SHP77 treated with DMSO at 0.1 percent for 48 hours (cell line): ENCODE measurements at regions not wholly inside any gene's neighbourhood (a gene's known extent, or its start where the extent isn't known, plus 50 kb on each side); places are given as distances from the start of the nearest gene placed in this dataset.
"Not testable (repeated sequence)": the region's sequence is repeated elsewhere in the genome, so short reads cannot be mapped to it uniquely, and the experiment has no call there.

Source experiments
- DNase-seq: peaks from one replicate; lab custom pipeline; 2025; lab: John Stamatoyannopoulos, UW

DNA sequence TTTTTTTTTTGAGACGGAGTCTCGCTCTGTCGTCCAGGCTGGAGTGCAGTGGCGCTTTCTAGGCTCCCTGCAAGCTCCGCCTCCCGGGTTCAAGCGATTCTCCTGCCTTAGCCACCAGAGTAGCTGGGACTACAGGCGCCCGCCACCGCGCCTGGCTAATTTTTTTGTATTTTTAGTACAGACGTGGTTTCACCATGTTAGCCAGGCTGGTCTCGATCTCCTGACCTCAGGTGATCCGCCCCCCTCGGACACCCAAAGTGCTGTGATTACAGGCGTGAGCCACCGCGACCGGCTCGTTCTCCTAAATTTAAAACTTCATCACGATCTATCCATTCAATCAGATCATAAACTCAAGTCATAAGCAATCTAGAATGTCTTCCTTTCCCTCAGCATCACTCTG is 359.5 kb upstream of the BRINP3 start:
- DNase-seq, result not testable (repeated sequence)

- no peak for DNase-seq
Observed at GRCh38 chr1:190837888-190838287, 360.2 kb upstream of the BRINP3 start.

DNA sequence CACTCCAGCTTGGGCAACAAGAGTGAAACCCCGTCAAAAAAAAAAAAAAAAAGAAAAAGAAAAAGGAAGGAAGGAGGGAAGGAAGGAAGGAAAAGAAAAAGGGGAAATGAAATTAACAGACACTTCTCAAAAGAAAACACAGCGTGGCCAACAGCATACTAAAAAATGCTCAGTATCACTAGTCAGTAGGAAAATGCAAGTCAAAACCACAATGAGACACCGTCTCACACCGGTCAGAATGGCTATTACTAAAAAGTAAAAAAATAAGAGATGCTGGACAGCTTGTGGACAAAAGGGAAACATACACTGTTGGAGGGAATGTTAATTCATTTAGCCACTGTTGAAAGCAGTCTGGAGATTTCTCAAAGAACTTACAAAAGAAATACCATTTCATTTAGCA is 369.5 kb upstream of the BRINP3 start:
- DNase-seq, result no peak

DNA sequence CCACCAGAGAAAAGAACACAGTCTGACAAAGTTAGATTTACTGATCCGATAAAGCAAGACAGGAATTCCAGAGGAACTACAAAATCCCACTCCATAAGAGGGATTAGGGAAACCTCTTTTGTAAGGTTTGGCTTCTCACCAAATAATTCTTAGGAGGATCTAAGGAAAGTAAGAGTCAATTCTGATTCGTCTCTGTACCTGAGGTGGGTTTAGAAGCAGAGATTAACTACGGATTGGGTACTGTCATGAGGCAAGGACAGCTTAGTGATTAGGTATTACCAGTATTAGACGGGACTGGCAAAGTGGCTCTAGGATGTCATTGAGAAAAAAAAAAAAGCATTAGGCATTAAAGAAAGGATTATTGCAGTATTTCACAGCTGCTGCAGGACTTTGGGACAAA is 371.7 kb upstream of the BRINP3 start:
- DNase-seq, result no peak

DNA sequence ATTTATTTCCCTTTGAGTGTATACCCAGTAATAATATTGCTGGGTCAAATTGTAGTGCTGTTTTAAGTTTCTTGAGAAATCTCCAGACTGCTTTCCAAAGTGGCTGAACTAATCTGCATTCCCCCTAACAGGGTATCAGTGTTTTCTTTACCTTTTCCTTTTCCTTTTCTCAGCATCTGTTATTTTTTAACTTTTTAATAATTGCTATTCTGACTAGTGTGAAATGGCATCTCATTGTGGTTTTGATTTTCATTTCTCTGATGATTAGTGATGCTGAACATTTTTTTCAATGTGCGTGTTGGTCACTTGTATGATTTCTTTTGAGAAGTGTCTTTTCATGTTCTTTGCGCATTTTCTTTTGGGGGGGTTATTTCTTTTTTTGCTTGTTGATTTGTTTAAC is 374.9 kb upstream of the BRINP3 start:
- no peak for DNase-seq

DNA sequence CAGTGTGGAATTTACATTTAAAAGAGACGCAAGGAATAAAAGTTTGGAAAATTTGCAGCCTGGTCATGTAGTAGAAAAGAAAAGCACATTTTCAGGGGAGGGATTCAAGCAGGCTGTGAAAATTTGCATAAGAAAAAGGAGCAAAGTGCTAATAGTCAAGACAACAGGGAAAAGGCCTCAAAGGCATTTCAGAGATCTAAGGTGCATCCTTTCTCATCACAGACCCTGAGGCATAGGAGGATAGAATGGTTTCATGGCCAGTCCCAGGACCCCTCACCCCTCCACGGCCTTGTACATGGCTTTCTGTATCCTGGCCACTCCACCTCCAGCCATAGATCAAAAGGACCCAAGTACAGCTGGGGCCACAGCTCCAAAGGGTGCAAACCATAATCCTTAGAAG is 380.5 kb upstream of the BRINP3 start:
- no peak for DNase-seq

GRCh38 chr1:190864013-190864641 is 386.5 kb upstream of the BRINP3 start:
- no peak for DNase-seq

- DNase-seq, result no peak
Observed at GRCh38 chr1:190880352-190880751, 402.7 kb upstream of the BRINP3 start.

DNA sequence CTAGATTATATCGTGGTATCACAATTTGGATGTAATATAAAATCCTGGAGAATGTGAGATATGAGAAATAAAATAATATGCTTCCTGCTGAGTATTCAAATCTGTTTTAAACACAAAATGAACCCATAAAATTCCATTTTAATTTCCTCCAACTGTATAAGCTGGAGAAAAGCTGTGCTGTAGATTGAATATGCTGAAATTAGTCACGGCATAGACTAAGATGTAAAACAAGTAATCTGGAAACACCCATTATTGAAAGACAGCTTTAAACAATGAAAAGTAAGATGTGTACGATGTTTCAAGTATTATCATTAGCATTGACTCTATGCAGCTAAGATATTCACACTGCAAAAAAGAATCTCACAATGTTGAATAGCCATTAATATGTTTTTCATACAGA is 403.4 kb upstream of the BRINP3 start:
- DNase-seq, result no peak

DNA sequence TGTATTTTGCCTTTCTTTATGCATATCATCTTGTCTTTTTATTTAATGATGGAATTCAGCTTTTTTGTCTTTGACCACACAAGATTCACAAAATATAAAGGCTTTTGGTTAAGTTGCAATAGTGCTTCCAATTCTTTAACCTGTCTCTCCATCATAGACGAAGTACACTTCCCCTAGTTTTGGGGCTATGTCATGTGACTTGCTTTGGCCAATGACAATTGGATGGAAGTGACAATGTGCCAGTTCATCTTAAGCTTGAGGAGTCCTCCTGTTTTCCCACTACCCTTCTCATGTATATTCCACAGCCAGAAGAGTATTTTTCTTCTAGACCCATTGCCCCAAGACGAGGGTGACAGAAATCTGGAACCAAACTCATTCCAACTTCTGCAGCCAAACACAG is 419.6 kb upstream of the BRINP3 start:
- no peak for DNase-seq

- no peak for DNase-seq
Observed at GRCh38 chr1:190904091-190904695, 426.5 kb upstream of the BRINP3 start.

- DNase-seq, result no peak
Observed at GRCh38 chr1:190906206-190906725, 428.6 kb upstream of the BRINP3 start.

DNA sequence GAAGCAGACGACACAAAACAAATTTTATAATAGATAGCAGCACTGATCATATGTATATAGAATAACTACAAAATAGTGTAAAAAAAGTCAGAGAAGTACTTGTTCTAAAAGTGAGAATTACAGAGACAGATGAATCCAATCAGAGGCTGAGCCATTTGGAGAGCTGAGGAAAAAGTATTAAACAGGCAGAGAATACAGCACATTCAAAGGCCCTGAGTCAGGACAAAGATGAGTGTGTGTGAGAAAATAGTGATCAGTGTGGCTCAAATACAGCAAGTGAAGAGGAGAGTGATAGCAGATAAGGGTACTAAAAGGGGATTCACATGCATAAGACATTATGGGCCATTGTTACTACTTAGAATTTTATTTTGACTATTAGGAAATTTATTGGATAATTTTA is 430.6 kb upstream of the BRINP3 start:
- no peak for DNase-seq

DNA sequence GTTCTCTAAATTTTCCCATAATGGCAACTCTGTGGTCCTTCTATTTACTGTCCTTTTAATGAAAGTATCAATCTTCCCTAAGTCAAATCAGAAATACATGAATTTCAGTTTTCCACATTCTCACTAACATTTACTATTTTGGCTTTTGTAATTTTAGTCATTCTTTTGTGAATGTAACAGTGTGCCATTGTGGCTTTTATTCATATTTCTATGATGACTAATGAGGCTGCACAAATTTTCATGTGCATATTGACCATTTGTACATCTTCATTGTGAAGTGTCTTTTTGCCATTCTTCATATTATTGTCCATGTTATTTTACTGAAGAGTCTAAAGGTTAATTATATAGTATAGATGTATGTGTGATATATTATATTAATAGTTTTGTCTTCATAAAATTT is 431.0 kb upstream of the BRINP3 start:
- DNase-seq, result no peak

DNA sequence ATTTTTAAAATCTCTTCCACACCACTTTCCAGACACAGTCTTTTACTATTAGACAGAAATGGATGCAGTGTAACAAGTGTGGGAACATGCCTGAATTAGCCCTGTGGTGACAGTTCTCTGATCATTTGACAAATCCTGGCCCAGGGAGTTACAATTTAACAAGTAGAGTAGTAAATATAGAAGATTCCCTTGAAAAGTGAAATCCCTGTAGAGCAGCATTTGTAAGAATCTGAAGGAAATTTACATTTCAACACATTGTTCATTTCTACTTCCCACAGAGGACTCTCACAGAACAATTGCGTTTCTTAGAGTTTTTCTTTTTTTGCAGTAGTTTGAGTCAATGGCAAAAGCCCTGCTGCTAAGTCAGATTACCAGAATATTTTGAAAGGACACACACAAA is 458.3 kb upstream of the BRINP3 start:
- DNase-seq, result no peak

GRCh38 chr1:190936337-190936736 is 458.7 kb upstream of the BRINP3 start:
- no peak for DNase-seq

DNA sequence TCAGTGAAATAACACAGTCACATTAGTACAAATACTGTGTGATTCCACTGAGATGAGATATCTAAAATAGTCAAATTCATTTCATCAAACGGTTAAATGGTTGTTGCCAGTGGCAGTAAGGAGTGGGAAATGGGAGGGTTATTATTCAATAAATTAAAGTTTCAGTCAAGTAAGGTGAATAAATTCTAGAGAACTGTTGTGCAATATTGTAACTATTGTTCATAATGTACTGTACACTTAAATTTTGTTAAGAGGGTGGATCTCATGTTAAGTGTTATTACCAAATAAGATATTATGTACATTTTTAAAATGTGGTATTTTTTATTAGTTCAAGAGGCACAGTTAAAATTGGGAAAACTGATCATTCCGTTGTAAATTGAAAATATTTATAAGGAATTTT is 463.3 kb upstream of the BRINP3 start:
- DNase-seq, result no peak

- DNase-seq, result no peak
Observed at GRCh38 chr1:190942475-190942874, 464.8 kb upstream of the BRINP3 start.

DNA sequence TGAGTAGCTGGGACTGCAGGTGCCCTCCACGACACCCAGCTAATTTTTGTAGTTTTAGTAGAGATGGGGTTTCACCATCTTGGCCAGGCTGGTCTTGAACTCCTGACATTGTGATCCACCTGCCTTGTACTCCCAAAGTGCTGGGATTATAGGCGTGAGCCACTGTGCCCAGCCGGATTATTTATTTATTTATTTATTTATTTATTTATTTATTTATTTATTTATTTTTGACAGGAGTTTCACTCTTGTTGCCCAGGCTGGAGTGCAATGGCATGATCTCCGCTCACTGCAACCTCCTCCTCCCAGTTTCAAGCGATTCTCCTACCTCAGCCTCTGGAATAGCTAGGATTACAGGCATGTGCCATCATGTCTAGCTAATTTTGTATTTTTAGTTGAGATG is 466.1 kb upstream of the BRINP3 start:
- not testable (repeated sequence) for DNase-seq

- peak; percentile 46 for DNase-seq
Observed at GRCh38 chr1:190949939-190950338, 472.3 kb upstream of the BRINP3 start.

- DNase-seq, result no peak
Observed at GRCh38 chr1:190957565-190957964, 479.9 kb upstream of the BRINP3 start.

DNA sequence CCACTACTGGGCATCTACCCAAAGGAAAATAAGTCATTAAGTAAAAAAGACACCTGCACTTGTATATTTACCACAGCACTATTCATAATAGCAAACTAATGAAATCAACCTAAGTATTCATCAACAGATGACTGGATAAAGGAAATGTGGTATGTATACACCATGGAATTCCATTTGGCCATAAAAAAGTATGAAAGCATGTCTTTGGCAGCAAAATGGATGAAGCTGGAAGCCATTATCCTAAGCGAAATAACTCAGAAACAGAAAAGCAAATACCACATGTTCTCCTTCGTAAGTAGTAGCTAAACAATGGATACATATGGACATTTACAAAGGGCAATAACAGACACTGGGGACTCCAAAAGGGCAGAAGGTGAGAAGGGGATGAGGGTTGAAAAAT is 485.7 kb upstream of the BRINP3 start:
- DNase-seq, result no peak

DNA sequence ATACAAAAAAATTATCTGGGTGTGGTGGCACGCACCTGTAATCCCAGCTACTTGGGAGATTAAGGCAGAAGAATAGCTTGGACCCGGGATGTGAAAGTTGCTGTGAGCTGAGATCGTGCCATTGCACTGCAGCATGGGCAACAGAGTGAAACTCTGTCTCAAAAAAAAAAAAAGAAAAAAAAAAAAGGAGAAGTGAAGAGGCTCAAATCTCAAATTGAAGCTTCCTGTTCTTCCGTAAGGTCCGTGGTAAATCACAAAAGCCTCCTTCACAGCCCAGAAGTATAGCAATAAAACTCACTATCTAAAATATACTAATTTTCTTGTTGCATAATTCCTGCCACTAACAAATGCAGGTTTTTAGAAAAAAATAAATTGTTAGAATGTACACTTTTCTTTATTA is 498.2 kb upstream of the BRINP3 start:
- DNase-seq, result no peak

DNA sequence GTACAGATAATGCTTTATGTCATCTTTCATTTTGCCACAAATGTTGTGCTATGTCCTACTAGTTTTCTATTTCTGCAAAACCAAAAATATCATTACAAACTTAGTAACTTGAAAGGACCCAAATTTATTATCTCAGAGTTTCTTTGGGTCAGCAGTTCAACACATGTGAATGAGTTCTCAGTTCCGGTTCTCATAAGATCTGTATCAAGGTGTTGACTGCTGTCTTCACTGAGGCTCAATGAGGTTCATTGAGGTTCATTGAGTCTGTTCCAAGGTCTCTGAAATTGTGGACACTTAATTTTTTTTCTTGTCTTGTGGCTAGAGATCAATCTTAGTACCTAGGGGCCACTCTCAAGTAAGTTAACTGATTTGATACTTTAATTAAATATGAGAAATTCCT is 525.1 kb upstream of the BRINP3 start:
- DNase-seq, result no peak
